K562 (cell line): ENCODE measurements at regions not wholly inside any gene's neighbourhood (a gene's known extent, or its start where the extent isn't known, plus 50 kb on each side); places are given as distances from the start of the nearest gene placed in this dataset.

Experiments
- ATAC-seq: fragments of 200-7000 bp; cut with Tn5 transposase; 3 replicates; pipeline ENCODE4 v1.9.1; 2020; ENCODE audit warnings: moderate library complexity
- BruUV-seq: library from RNA; stranded (reverse); fragments of 400-500 nt; replicated peaks from 2 replicates; lab custom pipeline; 2021; lab: Mats Ljungman, UMichigan
- CTCF ChIA-PET: fragments of 300-600 bp; formaldehyde crosslinking; extraction: SDS; loops from one replicate; lab custom pipeline; 2021; ENCODE audit warnings: low intra/inter-chr PET ratio; lab: Yijun Ruan, JAX
- POLR2A ChIA-PET: fragments of 300-600, 350-650 bp; sonication (Branson Sonifier 250); formaldehyde crosslinking; extraction: SDS; loops from one replicate; lab custom pipeline; 2021; ENCODE audit warnings: antibody characterized with exemption, inconsistent platforms; lab: Yijun Ruan, JAX
- DNase-seq, 4 experiments: peaks; one replicate each; pipeline versions ENCODE4 v3.0.0 to v3.0.0-alpha.2; 2011 to 2018; ENCODE audit warnings: low spot score in 3 of 4, mixed read lengths in 3 of 4; ENCODE audit errors: extremely low read depth in 1 of 4
- FAIRE-seq: peaks from 2 replicates; lab custom pipeline; 2011; peaks lifted over from hg19 to GRCh38; lab: Jason Lieb, UNC
- H2AFZ ChIP-seq: 2 replicates; pipeline ENCODE4 v1.6.0; 2011; ENCODE audit warnings: low read depth, low read length, control low read depth, inconsistent platforms
- H3K27ac ChIP-seq: fragments of 200-600 bp; 3 replicates; pipeline ENCODE4 v1.8.0; 2011; ENCODE audit warnings: low read depth, mild to moderate bottlenecking, control low read depth, inconsistent platforms, low read length, moderate library complexity, mixed read lengths; ENCODE audit errors: extremely low read depth
- H3K27me3 ChIP-seq, 2 experiments: fragments of 300-600 bp in 1 of 2; 2 replicates in 1 of 2; 3 replicates in 1 of 2; pipeline versions ENCODE4 v1.6.0 to v1.8.0; 2011; ENCODE audit warnings: inconsistent platforms in 2 of 2, low read length in 2 of 2, mild to moderate bottlenecking in 1 of 2, mixed read lengths in 1 of 2, moderate library complexity in 1 of 2; ENCODE audit not compliant: control insufficient read depth in 2 of 2, insufficient read depth in 2 of 2
- H3K36me3 ChIP-seq: fragments of 300-600 bp; 3 replicates; pipeline ENCODE4 v1.8.0; 2011; ENCODE audit warnings: mild to moderate bottlenecking, low read length, inconsistent platforms; ENCODE audit not compliant: control insufficient read depth, insufficient read depth
- H3K4me1 ChIP-seq, 2 experiments: fragments of 200-600 bp in 1 of 2; replicated peaks in 1 of 2; 2 replicates in 1 of 2; 3 replicates in 1 of 2; pipeline versions ENCODE4 v1.5.1 to v1.8.0; 2011; ENCODE audit warnings: inconsistent platforms in 2 of 2, low read length in 2 of 2, mild to moderate bottlenecking in 1 of 2, mixed read lengths in 1 of 2, moderate library complexity in 1 of 2; ENCODE audit not compliant: control insufficient read depth in 2 of 2, insufficient read depth in 2 of 2
- H3K4me2 ChIP-seq: 2 replicates; pipeline ENCODE4 v1.6.1; 2011; ENCODE audit warnings: low read length, control low read depth, inconsistent platforms, mixed read lengths; ENCODE audit not compliant: insufficient read depth
- H3K4me3 ChIP-seq: fragments of 200-600 bp; sonication (generic), shearing (Covaris generic); 2 replicates; pipeline ENCODE4 v1.5.1; 2016; ENCODE audit warnings: control low read depth, inconsistent platforms
- H3K79me2 ChIP-seq: fragments of 200-600 bp; 3 replicates; pipeline ENCODE4 v1.8.0; 2011; ENCODE audit warnings: low read length, inconsistent platforms; ENCODE audit not compliant: control insufficient read depth, insufficient read depth
- H3K9ac ChIP-seq, 2 experiments: 2 replicates each; pipeline versions ENCODE4 v1.6.0 to v1.6.1; 2011; ENCODE audit warnings: low read depth in 2 of 2, low read length in 2 of 2, control low read depth in 1 of 2, inconsistent platforms in 1 of 2, mild to moderate bottlenecking in 1 of 2, mixed read lengths in 1 of 2; ENCODE audit not compliant: insufficient read depth in 1 of 2
- H3K9me1 ChIP-seq: one replicate; pipeline ENCODE4 v1.6.0; 2011; ENCODE audit warnings: inconsistent platforms, mild to moderate bottlenecking, low read length, moderate library complexity; ENCODE audit not compliant: control insufficient read depth, insufficient read depth
- H3K9me3 ChIP-seq: replicated peaks from 2 replicates; pipeline ENCODE4 v1.5.1; 2011; ENCODE audit warnings: low read depth, low read length, inconsistent platforms; ENCODE audit not compliant: control insufficient read depth, insufficient read depth
- H4K20me1 ChIP-seq: replicated peaks from 2 replicates; pipeline ENCODE4 v1.6.1; 2011; ENCODE audit warnings: low read length, inconsistent platforms, mixed read lengths; ENCODE audit not compliant: control insufficient read depth, insufficient read depth
- ARID2 ChIP-seq: fragments of 450-650 bp; IDR thresholded peaks from 2 replicates; pipeline ENCODE4 v1.6.1; 2017; ENCODE audit warnings: antibody characterized with exemption, mild to moderate bottlenecking
- ARID3B ChIP-seq: fragments of 250-450 bp; sonication (Bioruptor Pico); IDR thresholded peaks from 2 replicates; pipeline ENCODE4 v1.4.0; 2020; ENCODE audit warnings: borderline replicate concordance
- CREM ChIP-seq: IDR thresholded peaks from 2 replicates; pipeline ENCODE4 v1.6.1; 2014; ENCODE audit warnings: antibody characterized with exemption, low read depth
- CSDE1 ChIP-seq, 2 experiments: fragments of 450-650 bp; IDR thresholded peaks; 2 replicates each; pipeline ENCODE4 v1.6.1; 2016; ENCODE audit warnings: mild to moderate bottlenecking in 1 of 2
- CXXC5 ChIP-seq: fragments of 250-450 bp; sonication (Bioruptor Pico); IDR thresholded peaks from 2 replicates; pipeline ENCODE4 v1.8.0; 2022; ENCODE audit warnings: inconsistent platforms, mild to moderate bottlenecking, moderate library complexity
- ELK3 ChIP-seq: fragments of 450-650 bp; formaldehyde crosslinking; IDR thresholded peaks from 2 replicates; pipeline ENCODE4 v1.4.0; 2020; ENCODE audit warnings: mild to moderate bottlenecking
- GATAD2A ChIP-seq: fragments of 450-650 bp; IDR thresholded peaks from 2 replicates; pipeline ENCODE4 v1.6.1; 2017
- MAFK ChIP-seq: IDR thresholded peaks from 2 replicates; pipeline ENCODE4 v1.6.1; 2011; ENCODE audit warnings: low read length, improper control_type of control experiment
- NRF1 ChIP-seq, 2 experiments: fragments of 450-650 bp; IDR thresholded peaks in 1 of 2; conservative IDR thresholded peaks in 1 of 2; 2 replicates each; pipeline ENCODE4 v1.6.1; 2014; ENCODE audit warnings: mild to moderate bottlenecking in 2 of 2
- POLR2G ChIP-seq: fragments of 200-400 bp; formaldehyde crosslinking; IDR thresholded peaks from 2 replicates; pipeline ENCODE4 v1.6.1; 2017; ENCODE audit warnings: low read depth, mild to moderate bottlenecking, antibody characterized with exemption, low read length, moderate library complexity
- SIN3B ChIP-seq: fragments of 450-650 bp; IDR thresholded peaks from 2 replicates; pipeline ENCODE4 v1.6.1; 2017; ENCODE audit warnings: low read depth, mild to moderate bottlenecking, moderate library complexity
- TAF7 ChIP-seq: fragments of 450-650 bp; IDR thresholded peaks from 2 replicates; pipeline ENCODE4 v1.6.1; 2016; ENCODE audit warnings: missing genetic modification characterization, missing compliant biosample characterization
- ZBTB2 ChIP-seq: fragments of 450-650 bp; IDR thresholded peaks from 2 replicates; pipeline ENCODE4 v1.6.1; 2016; ENCODE audit warnings: antibody characterized with exemption
- ZNF23 ChIP-seq: fragments of 250-450 bp; sonication (Bioruptor Pico); IDR thresholded peaks from 2 replicates; pipeline ENCODE4 v1.4.0; 2020; ENCODE audit warnings: mild to moderate bottlenecking
- WGBS: fragments of 100-300 bp; shearing (Covaris generic); methylation state at CpG from one replicate; pipeline ENCODE4 v1.1.6; 2016; ENCODE audit warnings: low coverage, mixed read lengths; ENCODE audit not compliant: insufficient coverage; ENCODE audit errors: missing lambda C conversion rate; 5-methylcytosine and 5-hydroxymethylcytosine counted together
- in situ Hi-C: fragments of 300-500 bp; cut with MboI; formaldehyde crosslinking; loops from 4 replicates; pipeline ENCODE4 v1.15.0; 2018; ENCODE audit warnings: inconsistent platforms, mixed read lengths
- intact Hi-C: fragments of 100-400 bp; cut with micrococcal nuclease; formaldehyde crosslinking; loops from 2 replicates; pipeline ENCODE4 v1.14.2; 2022
- TF ChIP-seq, protein P1 (sequence below): IDR thresholded peaks from 2 replicates; pipeline ENCODE4 v1.6.1; 2012; ENCODE audit warnings: low read depth, low read length, improper control_type of control experiment, borderline replicate concordance
- TF ChIP-seq, protein P2 (sequence below): fragments of 450-650 bp; IDR thresholded peaks from one replicate; pipeline ENCODE4 v1.6.1; 2018; ENCODE audit warnings: mild to moderate bottlenecking, moderate library complexity; ENCODE audit not compliant: partially characterized antibody

- TF ChIP-seq ZBTB2 (no peak), SIN3B (no peak), MAFK (no peak), TAF7 (tag) (no peak), ZNF23 (no peak), ARID3B (CRISPR knock-in tag) (no peak), GATAD2A (no peak)
Observed at GRCh38 chr11:28834877-28835276, 726.7 kb downstream of the METTL15 start (continued).

DNA sequence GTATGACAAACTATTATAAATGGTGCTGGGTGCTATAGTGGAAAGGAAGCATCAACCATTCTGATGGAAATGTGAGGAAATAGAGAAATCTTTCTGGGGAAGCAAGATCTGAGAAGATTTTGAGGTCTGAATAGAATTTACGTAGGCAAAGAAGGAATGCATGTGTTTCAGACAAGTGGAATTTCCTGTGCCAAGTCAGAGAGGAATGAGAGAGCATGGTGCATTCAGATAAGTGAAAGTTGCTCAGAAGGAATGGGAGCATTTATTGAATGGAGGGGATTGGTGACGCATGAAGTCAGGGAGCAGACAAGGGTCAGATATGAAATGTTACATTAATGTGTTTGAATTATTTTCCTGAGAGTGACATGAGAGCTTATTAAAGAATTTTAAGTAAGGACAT is 725.5 kb downstream of the METTL15 start:
- TF ChIP-seq ARID2 (no peak), CREM (no peak), CXXC5 (CRISPR knock-in tag) (no peak), POLR2G (no peak), ELK3 (CRISPR knock-in tag) (no peak), NRF1 (conservative IDR thresholded peaks at IDR 0.05 in 1 of 2, IDR thresholded peaks at IDR 0.05 in 1 of 2) (no peak), CSDE1 (IDR thresholded peaks at IDR 0.05) (no peak)
- TF ChIP-seq, protein P1, sequence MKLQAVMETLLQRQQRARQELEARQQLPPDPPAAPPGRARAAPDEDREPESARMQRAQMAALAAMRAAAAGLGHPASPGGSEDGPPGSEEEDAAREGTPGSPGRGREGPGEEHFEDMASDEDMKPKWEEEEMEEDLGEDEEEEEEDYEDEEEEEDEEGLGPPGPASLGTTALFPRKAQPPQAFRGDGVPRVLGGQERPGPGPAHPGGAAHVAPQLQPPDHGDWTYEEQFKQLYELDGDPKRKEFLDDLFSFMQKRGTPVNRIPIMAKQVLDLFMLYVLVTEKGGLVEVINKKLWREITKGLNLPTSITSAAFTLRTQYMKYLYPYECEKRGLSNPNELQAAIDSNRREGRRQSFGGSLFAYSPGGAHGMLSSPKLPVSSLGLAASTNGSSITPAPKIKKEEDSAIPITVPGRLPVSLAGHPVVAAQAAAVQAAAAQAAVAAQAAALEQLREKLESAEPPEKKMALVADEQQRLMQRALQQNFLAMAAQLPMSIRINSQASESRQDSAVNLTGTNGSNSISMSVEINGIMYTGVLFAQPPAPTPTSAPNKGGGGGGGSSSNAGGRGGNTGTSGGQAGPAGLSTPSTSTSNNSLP = no peak
- TF ChIP-seq, protein P2, sequence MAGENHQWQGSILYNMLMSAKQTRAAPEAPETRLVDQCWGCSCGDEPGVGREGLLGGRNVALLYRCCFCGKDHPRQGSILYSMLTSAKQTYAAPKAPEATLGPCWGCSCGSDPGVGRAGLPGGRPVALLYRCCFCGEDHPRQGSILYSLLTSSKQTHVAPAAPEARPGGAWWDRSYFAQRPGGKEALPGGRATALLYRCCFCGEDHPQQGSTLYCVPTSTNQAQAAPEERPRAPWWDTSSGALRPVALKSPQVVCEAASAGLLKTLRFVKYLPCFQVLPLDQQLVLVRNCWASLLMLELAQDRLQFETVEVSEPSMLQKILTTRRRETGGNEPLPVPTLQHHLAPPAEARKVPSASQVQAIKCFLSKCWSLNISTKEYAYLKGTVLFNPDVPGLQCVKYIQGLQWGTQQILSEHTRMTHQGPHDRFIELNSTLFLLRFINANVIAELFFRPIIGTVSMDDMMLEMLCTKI = no peak
- H3K9me3 ChIP-seq = no peaks in the 10 kb centered on the region; the same call in 1 of the 2 replicates
- FAIRE-seq (no peak), ATAC-seq (no peak), DNase-seq (no peak)
- no peaks in the 10 kb centered on the region for H3K9me1 ChIP-seq
- POLR2A ChIA-PET = no interaction called here
- no peak overlapping the region for H3K27ac ChIP-seq
- WGBS = 0% methylated on average over 2 of the region's 2 CpGs
- H3K36me3 ChIP-seq = no peaks in the 10 kb centered on the region
- H3K27me3 ChIP-seq = no peaks in the 10 kb centered on the region
- H3K79me2 ChIP-seq = no peaks in the 10 kb centered on the region
- intact Hi-C loops (no loop called here), in situ Hi-C loops (no loop called here)
- H3K4me2 ChIP-seq = no peak overlapping the region
- H3K4me1 ChIP-seq = no peaks in the 10 kb centered on the region
- no peaks in the 10 kb centered on the region for H4K20me1 ChIP-seq
- H3K9ac ChIP-seq = no peak overlapping the region
- no peak overlapping the region for H3K4me3 ChIP-seq
- no peak overlapping the region for H2AFZ ChIP-seq
- CTCF ChIA-PET = no interaction called here
- no TSS peak for BruUV-seq
